ENCODE measurements at regions not wholly inside any gene's neighbourhood (a gene's known extent, or its start where the extent isn't known, plus 50 kb on each side); places are given as distances from the start of the nearest gene placed in this dataset.

GRCh38 chr5:124906339-124907097, 160.1 kb upstream of the ZNF608 start:
- no peak; the same call in 1 of the 2 replicates for TF ChIP-seq CTCF (conservative IDR thresholded peaks at IDR 0.05; ENCODE audit: low read length)
- peak; percentile 80 for DNase-seq (ENCODE audit: low read depth)
- no peak overlapping the region for H3K4me3 ChIP-seq (ENCODE audit: low read length)

- peak; percentile 25 for DNase-seq (ENCODE audit: low read depth)
- TF ChIP-seq CTCF (conservative IDR thresholded peaks at IDR 0.05; ENCODE audit: low read length), result no peak
- no peak overlapping the region for H3K4me3 ChIP-seq (ENCODE audit: low read length)
Observed at GRCh38 chr5:124907098-124907644, 160.7 kb upstream of the ZNF608 start.

- TF ChIP-seq CTCF (conservative IDR thresholded peaks at IDR 0.05; ENCODE audit: low read length), result no peak
- peak; percentile 29 for DNase-seq (ENCODE audit: low read depth)
- no peak overlapping the region for H3K4me3 ChIP-seq (ENCODE audit: low read length)
Observed at GRCh38 chr5:124908581-124909451, 162.4 kb upstream of the ZNF608 start.

GRCh38 chr5:124909734-124910133, 163.3 kb upstream of the ZNF608 start:
- no peak overlapping the region for H3K4me3 ChIP-seq (ENCODE audit: low read length)
- DNase-seq (ENCODE audit: low read depth), result no peak
- no peak for TF ChIP-seq CTCF (conservative IDR thresholded peaks at IDR 0.05; ENCODE audit: low read length)

GRCh38 chr5:124910354-124911016, 164.0 kb upstream of the ZNF608 start:
- TF ChIP-seq CTCF (conservative IDR thresholded peaks at IDR 0.05; ENCODE audit: low read length), result no peak
- H3K4me3 ChIP-seq (ENCODE audit: low read length), result no peak overlapping the region
- DNase-seq (ENCODE audit: low read depth), result no peak

- H3K4me3 ChIP-seq (ENCODE audit: low read length), result no peak overlapping the region
- DNase-seq (ENCODE audit: low read depth), result no peak
- no peak for TF ChIP-seq CTCF (conservative IDR thresholded peaks at IDR 0.05; ENCODE audit: low read length)
Observed at GRCh38 chr5:124912638-124913328, 166.3 kb upstream of the ZNF608 start.
